HG03139 (cell line): ENCODE measurements at regions not wholly inside any gene's neighbourhood (a gene's known extent, or its start where the extent isn't known, plus 50 kb on each side); places are given as distances from the start of the nearest gene placed in this dataset.

ENCODE experiments used
- ATAC-seq: cut with Tn5 transposase; IDR thresholded peaks from one replicate; pipeline ENCODE4 v1.9.1; 2021; ENCODE audit not compliant: unreplicated experiment

- no peak for ATAC-seq
These were observed 181.7 kb downstream of the ANAPC1 start for GRCh38 chr2:111702119-111702803.

DNA sequence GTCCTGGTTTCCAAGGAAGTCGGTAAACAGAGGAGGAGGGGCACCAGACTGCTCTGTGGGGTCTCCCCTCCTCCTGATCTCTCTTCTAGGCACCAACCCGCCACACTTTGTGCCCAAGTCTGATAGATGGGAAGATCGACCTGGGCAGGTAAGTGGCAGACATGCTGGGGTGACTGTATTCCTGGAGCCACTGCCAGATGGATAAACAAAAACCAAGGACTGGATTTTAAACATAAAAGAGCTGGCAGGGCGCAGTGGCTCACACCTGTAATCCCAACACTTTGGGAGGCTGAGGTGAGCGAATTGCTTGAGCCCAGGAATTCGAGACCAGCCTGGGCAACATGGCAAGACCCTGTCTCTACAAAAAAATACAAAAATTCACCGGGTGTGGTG is 181.2 kb downstream of the ANAPC1 start:
- no peak for ATAC-seq

- ATAC-seq, result no peak
These were observed 180.2 kb downstream of the ANAPC1 start for GRCh38 chr2:111703759-111704158.

DNA sequence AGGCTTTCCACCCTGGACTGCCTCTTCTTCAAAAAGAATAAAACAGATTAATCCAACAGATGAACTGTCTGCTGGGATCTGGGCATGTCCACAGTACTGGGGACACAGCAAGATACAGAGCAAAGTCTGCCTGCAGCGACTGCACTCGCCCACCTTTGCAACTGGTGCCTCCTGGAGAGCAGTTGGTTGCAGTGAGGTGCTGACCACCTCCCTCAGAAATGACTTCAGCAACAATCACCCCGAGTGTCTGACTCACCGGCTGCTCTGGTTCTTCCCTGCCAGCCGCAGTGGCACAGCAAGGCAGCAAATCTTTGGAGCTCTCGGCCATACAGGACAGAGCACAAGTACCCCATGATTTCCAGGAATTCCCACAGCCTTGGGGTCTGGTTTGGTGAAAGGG is 179.7 kb downstream of the ANAPC1 start:
- no peak for ATAC-seq

DNA sequence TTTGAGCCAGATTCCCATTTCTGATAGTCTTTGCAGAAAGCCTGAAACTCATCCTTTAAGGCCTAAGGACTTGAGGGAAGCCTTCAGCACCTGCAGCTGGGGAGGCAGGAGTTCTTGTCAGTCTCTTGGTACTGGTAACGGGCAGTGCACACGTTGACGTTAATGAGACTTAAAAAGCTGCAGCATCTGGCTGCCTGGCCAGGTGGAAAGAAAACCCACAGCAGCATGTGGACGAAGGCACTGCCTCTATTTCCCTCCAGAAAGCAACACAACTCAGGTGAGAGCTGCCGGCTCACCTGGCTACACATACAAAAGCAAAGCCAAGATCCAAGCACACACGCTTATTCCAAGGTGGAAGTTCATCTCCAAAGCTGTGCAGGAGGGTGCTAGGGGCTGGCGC is 178.8 kb downstream of the ANAPC1 start:
- no peak for ATAC-seq

GRCh38 chr2:111705711-111706336 is 178.2 kb downstream of the ANAPC1 start:
- peak; percentile 75 for ATAC-seq

GRCh38 chr2:111706481-111707001 is 177.5 kb downstream of the ANAPC1 start:
- ATAC-seq, result peak; percentile 11

DNA sequence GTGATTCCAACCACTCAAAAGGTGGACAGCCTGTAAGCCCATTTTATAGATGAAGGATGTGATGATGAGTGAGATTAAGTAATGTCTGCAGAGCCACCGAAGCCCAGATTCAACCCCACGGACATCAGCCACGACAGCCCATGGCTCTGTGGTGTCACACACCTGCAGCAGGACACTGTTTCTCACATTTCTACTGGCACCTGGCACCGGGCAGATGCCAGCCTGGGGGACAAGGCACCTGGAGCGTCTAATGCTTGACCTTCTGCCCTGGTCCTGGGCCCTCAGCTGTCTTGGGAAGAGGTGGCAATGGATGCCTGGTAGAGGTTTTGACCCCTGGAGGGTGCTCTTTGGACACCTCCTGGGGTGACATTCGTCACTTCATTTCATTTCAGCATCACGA is 176.3 kb downstream of the ANAPC1 start:
- ATAC-seq, result no peak

DNA sequence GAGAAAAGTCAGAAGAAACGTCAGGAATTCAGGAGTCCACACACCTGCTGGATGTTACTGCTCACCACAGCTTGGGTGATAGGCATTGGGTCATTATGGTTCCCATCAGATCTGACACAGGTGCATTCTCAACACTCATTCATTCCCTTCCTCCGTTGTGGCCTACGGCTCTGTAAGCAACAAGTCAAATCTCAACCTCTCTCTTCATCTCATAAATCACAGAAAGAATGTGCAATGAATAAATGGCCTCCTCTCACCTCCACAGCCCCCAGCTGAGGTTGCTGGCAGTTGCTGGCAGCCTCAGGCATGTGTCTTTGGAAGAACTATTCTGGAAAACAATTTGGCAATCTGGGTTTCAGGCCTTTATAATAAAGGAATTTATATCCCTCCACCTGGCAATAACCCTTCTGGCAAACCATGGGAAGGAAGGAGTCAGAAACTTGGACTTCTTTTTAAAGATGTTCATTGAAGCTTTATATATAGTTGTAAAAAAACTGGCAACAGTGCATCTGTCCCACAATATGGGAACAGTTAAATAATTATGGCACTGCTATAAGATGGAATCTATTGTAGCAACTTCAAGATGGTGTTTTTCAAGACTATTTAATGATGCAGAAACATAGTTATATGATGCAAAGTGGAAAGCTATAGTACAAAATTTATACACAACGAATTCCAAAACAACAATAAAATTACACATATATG is 175.4 kb downstream of the ANAPC1 start:
- no peak for ATAC-seq

DNA sequence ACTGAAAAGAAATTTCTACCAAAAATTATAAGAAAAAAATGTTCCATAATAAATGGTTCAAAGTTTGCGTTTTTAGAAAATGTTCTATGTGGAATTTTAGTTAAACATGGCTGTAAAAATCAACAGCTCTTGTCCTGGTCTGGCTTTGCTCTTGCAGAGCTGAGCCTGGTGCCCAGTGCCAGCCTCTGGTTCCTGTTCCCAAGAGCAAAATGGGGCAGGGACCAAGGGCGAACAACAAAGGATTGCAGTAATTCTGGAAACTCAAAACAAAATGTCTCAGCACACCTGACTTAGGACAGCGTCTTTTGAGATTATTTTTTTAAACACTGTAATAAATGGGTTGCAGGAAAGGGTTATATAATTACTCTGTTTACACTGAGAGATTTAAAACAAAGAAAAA is 174.7 kb downstream of the ANAPC1 start:
- ATAC-seq, result no peak

- ATAC-seq, result no peak
These were observed 173.9 kb downstream of the ANAPC1 start for GRCh38 chr2:111710085-111710484.

- no peak for ATAC-seq
These were observed 173.4 kb downstream of the ANAPC1 start for GRCh38 chr2:111710613-111711012.

GRCh38 chr2:111711270-111711669 is 172.7 kb downstream of the ANAPC1 start:
- ATAC-seq, result no peak

DNA sequence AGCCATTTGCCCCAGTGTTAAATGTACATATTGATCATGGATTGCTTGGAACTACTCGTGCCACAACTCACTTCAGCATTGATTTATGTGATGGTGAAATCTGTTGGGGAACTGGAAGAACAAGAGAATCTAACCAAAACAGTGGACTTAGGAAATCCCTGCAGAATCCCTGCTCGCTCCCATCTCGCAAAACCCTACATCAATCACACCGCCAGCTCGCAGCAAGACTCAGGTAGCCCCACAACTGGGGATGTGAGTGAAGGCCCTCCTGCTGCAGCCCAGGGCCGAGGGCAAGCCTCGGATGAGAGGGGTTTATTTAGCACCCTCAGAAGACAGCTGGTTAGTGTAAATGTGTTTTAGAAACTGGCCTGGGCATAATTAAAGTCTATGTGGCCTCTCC is 171.6 kb downstream of the ANAPC1 start:
- no peak for ATAC-seq

- no peak for ATAC-seq
These were observed 171.0 kb downstream of the ANAPC1 start for GRCh38 chr2:111712940-111713515.

DNA sequence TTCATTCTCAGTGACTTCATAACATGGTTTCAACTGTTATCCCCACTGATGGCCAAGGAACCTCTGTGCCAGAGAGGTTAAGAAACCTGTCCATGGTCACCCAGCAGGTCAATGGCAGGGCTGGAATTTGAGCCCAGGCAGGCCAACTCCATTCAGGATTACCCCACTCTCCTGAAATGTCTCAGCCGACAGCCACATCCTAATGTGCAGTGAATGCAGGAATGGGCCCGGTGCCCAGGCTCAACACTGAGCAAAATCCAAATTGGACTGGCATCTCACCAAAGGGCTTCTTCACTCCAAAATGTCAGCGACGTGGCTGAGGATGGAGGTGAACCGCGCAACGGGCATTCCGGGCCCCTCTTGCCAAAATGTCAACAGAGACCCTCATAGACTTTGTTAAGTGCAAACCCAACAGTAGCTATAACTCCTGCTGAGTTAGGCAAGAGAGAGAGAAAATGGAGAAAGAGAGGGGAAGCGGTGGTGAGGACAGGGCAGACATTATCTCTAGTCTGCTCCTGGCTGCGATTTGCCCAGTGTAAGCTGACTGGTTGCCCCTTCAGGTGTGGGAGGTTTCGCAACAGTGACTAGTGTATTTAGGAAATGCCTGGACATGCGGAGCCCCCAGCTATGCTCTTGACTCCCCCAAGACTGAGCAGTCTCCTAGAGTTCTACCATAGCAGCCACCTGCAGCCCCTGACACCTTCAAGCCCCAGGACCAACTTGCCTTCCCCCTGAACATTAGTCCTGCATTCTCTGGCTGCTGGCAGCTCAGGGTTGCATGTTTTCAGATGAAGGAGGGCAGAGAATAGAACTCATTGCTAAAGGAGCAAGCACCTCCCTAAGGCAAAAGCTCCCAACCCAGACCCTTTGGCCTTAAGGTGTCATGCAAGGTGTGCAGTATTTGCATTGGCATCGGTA is 167.7 kb downstream of the ANAPC1 start:
- no peak for ATAC-seq

DNA sequence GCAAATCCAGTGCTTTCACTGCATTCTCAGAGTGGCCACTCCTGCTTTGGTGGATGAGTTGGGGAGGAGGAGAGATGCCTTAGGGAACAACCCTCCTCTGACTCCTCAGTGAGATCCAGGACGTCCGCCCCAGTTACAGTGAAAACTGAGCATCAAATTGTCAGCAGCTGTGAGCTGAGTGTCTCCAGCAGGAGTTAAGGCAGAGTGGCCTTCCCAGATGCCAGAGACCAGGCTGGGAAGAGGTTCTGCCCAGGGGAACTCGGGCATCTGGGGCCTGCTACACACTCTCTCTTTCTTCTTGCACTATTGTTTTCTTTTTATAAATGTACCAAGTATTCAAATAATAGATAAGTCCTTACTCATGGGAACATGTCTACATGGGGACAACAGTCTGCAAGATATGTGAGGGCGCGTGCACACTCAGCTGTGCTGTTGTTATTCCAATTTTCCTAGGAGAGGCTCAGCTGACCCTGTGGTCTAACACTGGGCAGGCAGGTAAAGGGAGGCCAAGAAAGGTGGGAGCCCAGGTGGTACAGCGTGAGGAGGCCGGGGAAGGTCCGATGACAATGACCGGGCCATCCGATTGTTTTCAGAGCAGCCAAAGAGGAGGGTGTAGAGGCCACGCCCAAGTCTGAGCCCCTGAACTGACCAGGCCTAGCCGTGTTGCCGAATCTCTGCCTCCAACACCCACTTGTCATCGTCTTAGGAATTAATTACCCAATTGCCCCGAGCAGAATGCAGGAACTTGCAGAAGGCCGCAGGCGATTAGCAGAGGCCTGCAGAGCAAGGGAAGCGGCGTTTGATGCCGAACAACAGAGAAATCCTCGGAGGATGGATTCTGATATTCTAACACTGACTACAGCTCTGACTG is 166.9 kb downstream of the ANAPC1 start:
- no peak for ATAC-seq
